Middle frontal gyrus (tissue), 1 donor: ENCODE measurements at regions not wholly inside any gene's neighbourhood (a gene's known extent, or its start where the extent isn't known, plus 50 kb on each side); places are given as distances from the start of the nearest gene placed in this dataset.

Experiments
- DNase-seq: peaks from one replicate; pipeline ENCODE4 v3.0.0-alpha.2; 2015; ENCODE audit warnings: low spot score; ENCODE audit errors: extremely low spot score

DNA sequence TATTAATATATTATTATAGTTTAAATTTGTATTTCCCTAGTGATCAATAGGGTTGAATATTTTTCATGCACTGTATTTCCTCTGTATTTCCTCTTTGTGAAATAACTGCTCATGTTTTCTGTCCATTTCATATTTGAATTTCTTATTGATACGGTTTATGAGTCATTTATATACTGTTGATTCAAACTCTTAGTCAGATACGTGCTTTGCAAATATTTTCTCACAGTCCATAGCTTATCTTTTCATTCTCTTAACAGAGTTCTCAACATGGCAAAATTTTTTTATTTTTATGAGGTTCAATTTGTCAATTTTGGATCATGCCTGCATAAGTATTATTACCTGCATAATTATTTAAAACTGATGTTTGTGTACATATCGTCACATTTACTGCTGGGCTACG, 329.6 kb downstream of the HAO1 start:
- no peak for DNase-seq

DNA sequence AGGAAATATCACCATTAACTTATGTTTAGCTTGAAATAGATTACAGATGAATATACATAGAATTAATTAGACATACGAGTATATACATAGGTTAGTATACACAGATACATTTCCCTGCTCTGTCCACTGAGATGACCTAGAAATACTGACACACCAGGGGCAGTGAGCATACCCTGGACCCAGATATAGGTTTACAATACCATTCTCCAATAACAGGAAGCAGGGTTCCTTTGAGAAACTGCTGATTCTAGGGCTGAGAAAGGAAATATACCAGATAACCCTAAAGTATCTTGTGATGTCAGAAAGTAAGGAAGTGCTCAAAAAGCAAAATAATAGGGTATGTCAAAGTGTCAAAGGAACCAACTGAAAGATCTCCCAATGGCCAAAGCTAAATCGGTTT, 322.5 kb downstream of the HAO1 start:
- DNase-seq: no peak

DNA sequence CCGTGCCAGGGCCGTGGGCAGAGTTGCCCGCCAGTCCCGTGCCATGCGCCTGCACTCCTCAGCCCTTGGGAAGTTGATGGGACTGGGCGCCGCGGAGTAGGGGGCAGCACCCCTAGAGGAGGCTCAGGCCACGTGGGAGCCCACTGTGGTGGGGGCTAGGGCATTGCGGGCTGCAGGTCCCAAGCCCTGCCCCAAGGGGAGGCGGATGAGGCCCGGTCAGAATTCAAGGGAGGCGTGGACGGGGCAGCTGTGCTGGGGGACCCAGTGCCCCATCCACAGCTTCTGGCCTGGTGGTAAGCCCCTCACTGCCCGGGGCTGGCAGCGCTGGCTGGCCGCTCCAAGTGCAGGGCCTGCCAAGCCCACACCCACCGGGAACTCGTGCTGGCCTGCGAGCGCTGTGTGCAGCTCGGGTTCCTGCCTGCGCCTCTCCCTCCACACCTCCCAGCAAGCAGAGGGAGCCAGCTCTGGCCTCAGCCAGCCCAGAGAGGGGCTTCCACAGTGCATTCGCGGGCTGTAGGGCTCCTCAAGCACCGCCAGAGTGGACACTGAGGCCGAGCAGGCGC, 317.8 kb downstream of the HAO1 start:
- no peak for DNase-seq

DNA sequence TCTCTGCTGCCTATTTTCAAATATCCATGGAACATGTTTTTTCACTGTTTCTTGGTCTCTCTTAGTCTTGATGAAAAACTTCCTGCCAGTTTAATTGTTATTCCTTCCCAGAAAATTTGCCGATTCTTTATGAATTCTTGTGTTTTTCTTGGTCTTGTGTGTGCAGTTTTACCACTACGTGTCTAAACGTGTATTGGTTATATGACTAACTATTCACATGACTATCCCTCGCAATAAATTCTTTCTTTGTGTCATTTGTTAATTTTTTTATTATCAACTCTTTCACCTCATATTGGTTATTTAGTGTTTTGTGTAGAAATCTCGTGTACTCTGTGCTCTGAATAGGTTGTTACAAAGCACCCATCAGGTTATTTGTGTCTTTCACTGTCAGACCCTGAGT, 315.4 kb downstream of the HAO1 start:
- no peak for DNase-seq

DNA sequence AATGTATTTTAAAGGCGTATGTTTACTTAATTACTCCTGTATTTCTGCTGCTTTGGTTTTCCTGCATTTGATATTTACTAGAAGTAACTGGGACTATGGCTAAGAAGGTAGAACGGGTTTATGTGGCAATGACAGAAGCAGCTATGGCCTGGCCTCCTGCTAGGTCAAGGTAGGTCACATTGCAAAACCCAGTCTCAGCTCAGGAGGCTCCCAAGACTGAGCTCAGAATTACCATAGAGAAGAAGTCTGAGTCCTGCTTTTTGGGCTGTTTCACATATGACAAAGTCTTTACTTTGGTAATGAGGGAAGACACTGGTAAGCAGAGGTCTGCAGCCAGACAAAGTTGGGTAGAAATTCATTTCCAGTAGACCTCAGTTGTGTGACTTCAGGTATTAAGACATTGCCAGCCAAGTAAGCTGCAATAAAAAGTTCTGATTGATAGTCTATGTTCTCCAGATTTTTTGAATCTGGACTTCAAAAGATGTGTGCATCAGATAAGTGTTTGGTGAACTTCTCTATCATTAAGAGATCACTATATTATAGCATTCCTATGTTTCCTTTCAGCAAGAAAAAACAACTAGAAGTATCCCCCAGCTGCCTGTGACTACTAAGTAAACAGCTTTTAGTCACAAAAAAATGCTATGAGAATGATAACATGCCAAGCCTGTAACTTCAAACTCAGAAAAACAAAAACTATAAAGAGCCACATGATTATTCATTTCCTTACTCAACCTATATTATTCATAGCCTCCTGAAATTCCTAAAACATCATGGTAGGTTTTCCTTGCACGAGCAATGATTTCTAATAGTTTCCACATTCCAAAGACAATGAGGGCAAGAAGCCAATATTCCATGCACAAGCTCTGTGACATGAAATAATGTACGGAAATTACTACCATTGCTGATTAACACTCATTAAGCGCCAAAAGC, 312.3 kb downstream of the HAO1 start:
- DNase-seq: no peak

DNA sequence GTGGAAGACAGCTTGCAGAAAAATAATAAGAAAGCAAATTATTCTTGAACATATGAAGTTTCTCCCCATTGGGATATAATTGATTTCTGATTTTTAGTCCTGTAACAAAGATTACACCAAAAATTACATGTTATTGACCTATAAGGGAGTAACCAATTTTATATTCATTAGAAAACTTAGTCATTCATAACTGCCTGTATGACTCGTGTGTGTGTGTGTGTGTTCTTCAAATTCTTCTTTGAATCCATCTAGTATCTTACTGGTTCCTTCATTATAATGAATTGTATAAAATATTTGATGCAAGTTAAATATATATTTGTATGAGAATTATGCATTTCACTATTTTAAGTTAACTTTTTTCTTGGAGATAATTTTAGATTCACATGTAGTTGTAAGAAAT, 310.4 kb downstream of the HAO1 start:
- no peak for DNase-seq

DNA sequence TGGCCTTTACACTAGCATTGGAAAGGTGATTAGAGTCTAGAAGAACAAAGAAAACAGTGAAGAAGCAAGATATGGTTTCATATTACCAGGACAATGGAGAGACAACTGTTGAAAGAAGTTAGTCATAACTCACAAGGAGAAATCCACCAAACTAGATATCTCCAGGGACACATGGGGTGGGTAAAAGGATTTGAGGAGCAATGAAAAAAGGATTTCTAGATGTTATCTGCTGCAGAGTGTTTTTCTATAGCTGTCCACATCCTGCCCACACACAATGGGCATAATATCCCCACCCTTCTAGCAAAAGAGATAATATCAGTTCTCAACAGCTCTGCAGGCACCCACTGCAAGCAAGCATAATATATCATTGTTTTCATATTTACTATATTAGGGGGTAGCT, 303.1 kb downstream of the HAO1 start:
- no peak for DNase-seq

DNA sequence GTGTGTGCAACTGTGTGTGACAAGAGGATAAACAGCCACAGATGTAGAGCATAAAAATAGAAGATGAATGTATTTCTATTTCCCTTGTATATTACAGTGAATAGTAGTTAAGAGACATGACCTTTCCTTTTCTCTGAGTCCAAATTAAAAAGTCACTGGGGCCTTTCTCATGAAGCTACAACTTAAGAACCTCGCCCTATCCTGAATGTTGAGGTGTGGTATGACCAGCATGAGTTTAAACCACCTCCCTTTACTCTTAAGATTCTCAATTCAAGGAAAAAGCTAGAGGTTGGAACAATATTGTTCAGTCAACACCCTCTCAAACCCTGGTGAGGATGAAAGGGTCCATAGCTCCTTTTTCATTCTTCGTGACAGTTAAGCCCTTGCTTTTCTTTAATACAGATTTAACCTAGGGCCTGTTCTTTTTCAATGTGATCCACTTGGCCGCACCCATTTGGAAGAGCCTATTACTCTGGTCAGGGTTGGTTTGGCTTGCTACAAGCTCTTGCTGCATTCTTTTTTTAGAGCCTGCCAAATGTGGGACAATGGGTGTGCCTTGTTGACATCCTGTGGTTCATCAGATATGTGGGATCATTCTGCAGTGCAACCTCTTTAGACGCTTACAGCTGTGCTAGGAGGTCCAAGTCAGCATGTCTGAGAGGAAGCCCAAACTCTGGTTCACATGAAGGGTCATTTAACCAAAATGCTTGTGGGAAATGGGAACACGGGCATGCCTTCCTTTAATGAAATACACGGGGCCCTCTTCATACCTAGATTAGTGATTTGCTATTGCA, 290.0 kb downstream of the HAO1 start:
- DNase-seq: no peak

DNA sequence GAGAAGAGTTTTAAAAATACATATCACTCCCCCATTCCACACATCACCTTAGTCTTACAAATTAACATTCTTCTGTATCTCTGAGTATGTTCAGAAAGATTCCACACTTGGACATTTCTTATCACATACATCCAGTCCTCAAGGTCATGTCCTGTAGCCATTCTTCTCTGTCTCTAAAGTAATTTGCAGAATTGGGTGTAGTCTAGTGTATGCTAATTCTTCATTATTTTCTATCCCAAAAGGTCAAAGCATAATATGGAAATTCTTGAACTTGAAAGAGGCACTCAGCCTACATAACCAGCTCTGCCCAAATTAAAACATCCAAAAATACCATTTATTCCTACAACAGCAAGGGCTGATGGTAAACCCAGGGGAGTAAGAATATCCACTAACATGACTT, 286.0 kb downstream of the HAO1 start:
- no peak for DNase-seq

DNA sequence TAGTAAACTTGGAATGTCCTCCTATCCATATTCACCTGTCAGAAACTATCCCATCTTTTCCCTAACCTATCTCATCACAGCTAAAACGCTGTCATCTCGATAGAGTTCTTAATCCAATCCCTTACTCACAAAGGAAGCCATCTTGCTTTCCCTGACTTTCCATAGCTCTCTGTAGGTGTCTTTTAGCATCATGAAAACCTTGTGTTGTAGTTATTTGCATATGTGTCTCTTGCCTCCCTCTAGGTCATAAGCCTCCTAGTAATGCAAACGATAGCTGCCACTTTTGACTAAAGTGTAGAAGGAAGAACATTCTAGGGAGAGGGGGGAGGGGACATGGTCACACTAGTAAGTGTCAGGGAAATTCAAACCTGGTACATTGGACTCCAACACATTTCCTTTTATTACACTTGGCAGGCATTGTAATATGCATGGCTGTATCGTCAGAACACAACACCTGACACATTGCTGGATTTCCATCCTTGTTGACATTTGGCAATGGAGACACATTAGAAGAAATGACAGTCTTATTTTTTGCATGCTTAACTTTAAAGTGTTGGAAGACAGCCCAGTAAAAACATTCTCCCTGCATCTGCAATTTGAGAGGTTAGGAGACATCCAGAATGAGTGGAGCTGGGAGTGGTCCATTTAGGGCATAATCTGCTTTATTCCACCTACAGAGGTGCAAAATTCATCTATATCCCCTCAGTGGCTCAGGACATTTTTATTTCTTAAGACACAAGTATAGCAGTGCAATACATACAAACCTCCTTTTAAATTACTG, 283.4 kb downstream of the HAO1 start:
- DNase-seq: no peak

DNA sequence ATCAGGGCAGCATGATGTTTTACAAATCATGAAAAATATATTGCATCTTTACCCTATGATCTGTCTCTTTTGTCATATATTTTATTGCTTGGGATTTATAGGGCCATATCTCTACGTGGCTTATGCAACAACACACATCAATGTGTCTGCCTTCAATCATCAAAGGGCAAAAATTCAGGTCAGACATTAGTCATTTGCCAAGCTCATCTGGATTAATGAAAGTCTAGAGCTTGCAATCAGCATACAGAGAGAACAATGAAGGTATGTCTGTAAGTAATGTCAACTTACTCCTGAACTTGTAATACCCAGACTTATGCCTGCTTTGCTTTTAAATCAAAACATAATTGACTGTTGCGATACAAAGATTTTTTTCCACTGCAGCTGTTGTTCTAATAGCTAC, 282.7 kb downstream of the HAO1 start:
- no peak for DNase-seq

DNA sequence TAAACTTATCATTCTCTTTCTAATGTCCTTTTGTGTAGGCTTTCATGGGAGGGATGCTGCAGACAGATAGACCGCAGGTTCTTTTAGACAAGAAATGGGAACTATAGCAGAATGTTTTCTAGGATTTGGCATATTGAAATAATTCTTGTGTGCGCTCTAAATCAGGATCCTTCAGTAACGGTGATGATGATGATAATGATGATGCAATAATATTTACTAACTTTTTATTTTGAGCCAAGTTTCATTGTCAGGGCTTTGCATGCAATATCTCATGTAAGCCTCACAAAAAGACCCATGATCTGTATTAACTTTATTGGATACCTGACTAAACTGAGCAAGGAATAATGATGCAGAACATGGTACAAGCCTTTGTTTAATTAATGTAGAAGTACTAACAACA, 280.1 kb downstream of the HAO1 start:
- DNase-seq: no peak

DNA sequence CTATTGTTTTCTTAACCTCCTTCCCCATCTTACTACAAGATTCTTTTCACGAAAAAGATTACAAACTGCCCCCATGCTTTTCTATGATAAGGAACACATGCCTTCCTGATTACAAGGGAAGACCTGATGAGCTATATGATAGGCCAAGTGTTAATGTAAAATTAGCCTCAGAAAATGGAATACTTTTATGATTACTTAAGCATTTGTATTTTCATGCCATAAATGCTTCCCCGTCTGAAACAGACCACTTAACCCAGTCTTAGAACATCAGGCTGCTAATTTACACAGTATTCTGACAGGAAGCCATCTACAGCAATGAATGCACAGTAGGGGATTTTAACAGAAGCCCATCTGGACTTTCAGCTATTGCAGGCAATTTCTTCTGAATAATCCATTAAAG, 274.9 kb downstream of the HAO1 start:
- no peak for DNase-seq

DNA sequence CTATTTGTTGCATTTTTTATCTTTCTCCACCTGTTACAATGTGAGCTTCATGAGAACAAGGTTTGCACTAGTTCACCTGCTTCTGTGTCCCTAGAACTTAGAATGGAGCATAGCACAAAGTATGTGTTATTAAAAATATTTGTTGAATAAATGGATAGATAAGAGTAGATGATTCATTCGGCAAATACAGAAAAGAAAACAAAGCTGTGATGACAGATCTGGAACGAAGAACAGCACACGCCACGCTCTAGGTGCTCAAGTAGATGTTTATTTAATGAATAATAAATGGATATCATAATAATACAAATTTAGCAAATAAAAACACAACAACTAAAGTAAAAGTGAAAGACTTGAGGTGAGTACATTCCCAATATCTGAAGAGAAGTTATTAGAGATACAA, 273.1 kb downstream of the HAO1 start:
- DNase-seq: no peak

DNA sequence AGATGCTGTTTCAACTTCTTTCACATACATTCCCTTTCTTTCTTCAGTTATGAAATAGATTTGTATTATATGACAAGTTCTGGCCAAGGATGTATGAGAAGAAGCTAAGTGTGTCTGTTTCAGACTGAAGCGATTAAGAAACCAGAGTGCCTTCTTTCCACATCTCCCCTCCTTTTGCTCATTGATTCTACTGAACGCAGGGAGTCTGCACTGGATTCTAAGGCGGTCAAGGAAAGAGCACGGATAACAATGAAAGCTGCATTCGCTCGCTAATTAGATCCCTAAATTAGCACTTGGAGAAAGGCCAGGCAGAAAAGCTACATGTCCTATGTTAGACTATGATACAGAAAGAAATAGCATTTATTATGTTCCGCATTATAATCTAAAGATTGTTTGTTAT, 267.7 kb downstream of the HAO1 start:
- no peak for DNase-seq

DNA sequence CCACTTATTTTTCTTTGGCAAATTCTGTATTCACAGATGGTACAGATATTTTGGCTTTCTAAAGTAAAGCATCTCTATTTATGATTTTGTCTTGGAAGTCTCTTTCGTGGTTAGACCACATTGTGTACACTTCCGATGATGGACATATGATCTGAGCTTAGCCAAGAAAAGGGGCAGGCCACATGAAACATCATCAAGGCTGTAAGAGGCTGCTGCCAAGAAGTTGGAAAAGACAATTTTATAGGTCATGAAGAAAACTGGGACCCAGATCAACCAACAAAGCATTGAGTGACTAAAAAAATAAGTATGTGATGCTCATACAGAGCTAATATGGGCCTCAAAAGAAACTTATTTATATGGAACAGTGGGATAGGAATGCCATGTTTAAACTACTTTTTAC, 266.4 kb downstream of the HAO1 start:
- DNase-seq: no peak

DNA sequence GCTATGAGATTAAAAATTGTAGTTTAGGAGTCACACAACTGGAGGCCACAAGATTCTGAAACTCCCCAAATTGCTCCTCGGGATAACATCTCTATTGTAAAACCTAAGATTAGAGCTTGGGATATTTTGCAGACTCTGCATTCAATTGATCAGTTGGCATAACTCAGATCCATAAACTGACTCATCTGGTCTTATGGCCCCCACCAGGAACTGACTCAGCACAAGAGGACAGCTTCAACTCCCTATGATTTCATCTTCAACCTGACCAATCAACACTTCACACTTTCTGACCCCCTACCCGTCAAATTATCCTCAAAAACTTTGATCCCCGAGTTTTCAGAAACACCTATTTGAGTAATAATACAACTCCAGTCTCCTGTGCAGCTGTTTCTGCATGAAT, 257.3 kb downstream of the HAO1 start:
- DNase-seq: no peak

DNA sequence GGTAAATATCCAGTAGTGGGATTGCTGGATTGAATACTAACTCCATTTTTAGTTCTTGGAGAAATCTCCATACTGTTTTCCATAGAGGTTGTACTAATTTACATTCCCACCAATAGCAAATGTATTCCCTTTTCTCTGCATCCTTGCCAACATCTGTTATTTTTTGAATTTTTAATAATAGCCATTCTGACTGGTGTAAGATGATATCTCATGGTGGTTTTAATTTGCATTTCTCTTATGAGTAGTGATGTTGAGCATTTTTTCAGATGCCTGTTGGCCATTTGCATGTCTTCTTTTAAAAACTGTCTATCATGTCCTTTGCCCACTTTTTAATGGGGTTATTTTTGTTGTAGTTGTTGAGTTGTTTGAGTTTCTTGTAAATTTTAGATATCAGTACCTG, 253.2 kb downstream of the HAO1 start:
- DNase-seq: no peak

DNA sequence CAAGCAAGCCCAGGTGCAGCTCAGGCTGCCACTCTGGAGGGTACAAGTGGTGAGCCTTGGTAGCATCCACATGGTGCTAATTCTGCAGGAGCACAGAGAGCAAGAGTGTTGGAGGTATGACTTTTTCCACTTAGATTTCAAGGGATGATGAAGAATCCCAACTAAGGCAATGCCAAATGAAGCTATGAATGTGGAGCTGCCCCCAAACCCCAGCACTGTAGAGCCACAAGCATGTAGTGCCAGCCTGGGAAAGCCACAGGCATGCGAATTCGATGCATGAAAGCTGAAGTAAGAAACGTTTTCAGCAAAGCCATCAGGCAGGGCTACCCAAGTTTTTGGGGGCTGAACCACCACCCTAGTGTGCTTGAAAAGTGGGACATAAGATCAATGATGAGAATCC, 251.1 kb downstream of the HAO1 start:
- no peak for DNase-seq

DNA sequence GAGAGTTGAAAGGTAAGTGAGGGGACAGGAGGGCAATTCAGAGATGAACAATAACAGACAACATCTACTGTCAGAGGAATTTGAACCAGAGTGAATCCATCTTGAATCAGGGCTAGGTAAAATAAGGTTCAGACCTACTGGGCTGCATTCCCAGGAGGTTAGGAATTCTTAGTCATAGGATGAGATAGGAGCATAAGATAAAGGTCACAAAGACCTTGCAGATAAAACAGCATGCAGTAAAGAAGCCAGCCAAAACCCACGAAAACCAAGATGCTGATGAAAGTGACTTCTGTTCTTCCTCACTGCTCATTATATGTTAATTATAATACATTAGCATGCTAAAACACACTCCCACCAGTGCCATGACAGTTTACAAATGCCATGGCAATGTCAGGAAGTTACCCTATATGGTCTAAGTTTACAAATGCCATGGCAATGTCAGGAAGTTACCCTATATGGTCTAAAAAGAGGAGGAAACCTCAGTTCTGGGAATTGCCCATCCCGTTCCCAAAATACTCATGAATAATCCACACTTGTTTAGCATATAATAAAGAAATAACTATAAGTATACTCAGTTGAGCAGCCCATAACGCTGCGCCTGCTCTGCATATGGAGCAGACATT, 248.5 kb downstream of the HAO1 start:
- DNase-seq: no peak

DNA sequence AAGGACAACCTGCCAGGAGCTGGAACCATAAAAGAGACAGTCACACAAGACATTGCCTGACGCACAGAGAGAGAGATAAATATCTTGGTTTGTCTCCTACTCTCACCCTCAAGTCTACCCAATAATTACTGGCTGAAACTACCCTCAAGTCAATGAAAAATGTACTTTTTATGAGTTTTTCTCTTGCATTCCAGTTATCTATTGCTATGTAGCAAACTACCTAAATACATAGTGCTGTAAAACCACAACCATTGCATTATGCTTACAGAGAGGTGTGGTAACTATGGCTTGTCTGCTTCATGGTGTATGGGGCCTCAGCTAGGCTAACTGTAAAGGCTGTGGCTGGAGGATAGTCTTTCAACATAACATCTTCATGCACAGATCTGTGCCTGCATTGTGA, 247.8 kb downstream of the HAO1 start:
- no peak for DNase-seq
